TTC549 (cell line): ENCODE measurements at regions not wholly inside any gene's neighbourhood (a gene's known extent, or its start where the extent isn't known, plus 50 kb on each side); places are given as distances from the start of the nearest gene placed in this dataset.
"Not testable (repeated sequence)": the region's sequence is repeated elsewhere in the genome, so short reads cannot be mapped to it uniquely, and the experiment has no call there.

Source experiments
- FAIRE-seq: peaks from 2 replicates; lab custom pipeline; 2012; peaks lifted over from hg19 to GRCh38; lab: Jason Lieb, UNC

DNA sequence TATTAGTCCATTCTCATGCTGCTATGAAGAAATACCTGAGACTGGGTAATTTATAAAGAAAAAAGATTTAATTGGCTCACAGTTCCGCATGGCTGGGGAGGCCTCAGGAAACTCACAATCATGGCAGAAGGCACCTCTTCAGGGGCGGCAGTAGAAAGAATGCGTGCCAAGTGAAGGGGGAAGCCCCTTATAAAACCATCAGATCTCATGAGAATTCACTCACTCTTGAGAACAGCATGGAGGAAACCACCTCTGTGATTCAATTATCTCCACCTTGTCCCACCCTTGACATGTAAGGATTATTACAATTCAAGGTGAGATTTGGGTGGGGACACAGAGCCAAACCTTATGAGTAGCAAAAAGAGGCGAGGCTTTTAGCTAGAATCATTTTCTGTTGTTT lies 60.7 kb upstream of the P2RY1 start:
- not testable (repeated sequence) for FAIRE-seq

DNA sequence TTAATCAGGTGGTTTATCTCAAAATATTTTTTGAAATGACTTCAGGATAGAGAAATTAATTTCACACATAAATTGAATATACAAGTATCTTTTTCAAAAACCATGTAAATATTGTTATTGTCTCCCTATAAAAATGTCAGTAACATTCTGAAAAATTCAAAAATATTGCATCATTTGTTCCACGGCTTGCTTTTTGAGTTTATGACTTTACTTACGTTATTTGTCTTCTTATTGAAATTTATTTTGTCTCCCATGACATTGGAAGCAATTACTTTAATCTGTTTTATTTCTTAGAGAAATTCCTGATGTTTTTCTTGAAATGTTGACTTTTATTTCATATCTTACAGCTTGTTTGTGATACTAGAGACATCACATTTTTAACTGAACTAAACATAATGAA lies 56.9 kb upstream of the P2RY1 start:
- FAIRE-seq, result no peak

DNA sequence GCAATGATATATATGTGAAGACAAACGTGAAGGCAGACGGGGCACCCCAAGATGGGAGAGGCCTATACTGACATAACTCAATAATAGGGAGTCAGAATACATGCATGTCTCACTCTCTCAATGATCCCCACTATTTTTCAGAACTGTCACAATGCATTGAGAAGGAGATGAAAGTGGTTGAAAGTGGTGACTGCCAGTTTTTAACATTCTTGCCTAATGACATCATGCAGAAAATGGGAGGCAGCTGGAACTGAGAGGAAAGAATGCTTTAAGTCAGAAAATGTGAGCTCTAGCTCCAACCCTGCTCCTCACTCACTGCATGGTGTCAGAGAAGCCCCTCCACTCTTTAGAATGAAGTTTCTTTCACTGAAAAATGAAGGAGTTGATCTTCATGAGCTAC lies 55.3 kb upstream of the P2RY1 start:
- no peak for FAIRE-seq

DNA sequence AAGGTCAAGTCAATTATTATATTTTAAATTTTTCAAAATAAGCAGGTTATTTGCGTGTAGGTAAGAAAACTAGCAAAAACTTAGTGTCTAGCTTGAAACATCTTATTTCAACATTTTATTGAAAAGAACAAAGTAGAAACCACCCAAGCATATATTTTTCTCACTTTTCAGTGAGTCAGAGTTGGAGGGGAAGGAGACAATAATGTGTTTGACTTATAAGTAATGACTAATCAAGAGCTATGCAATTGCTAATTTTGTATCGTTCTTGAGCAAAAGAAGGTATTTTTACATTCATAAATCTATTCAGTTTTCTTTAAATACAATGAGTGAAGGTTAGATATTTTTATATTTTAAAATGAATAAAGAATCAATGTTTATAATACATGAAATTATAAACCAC lies 54.4 kb upstream of the P2RY1 start:
- no peak for FAIRE-seq

DNA sequence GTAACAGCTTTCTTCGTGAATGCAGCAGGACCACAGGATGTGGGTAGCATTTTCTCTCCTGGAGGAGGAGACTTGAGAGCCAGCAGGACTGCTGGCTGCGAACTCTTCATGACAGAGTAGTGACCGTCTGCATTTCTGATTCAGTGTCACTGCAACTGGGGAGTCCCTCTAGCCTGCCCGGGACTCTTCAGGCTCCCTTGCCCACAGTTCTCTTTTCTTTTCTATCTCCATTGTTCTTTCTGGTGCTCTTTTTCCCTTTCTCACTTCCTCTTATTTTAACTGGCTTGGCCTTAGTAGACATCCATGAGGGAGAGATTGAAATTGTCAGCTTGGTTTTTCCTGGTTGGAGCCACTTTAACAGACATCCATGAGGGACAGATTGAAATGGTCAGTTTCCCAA lies 49.9 kb upstream of the P2RY1 start:
- FAIRE-seq, result no peak
